ENCODE measurements at regions not wholly inside any gene's neighbourhood (a gene's known extent, or its start where the extent isn't known, plus 50 kb on each side); places are given as distances from the start of the nearest gene placed in this dataset.
A peak's percentile ranks its signal among the peaks of the same experiment; 100 is the strongest.

- no peaks in the 10 kb centered on the region for H3K27me3 ChIP-seq (ENCODE audit: insufficient read depth)
- H3K27ac ChIP-seq (ENCODE audit: low read depth in 2 of 2, low read length in 1 of 2), result peak overlapping the region; percentile 95 to 97
- POLR2A ChIA-PET, result no interaction called here
- H2AFZ ChIP-seq (ENCODE audit: low read depth), result peak overlapping the region; percentile 54; the same call in 1 of the 2 replicates
- H3K4me1 ChIP-seq (ENCODE audit: control insufficient read depth in 1 of 2, insufficient read depth in 2 of 2, low read depth in 1 of 2, low read length in 1 of 2), result peaks cover 5 to 31% of the 10 kb centered on the region in 2 experiments
- 29% methylated on average over 7 of the region's 7 CpGs for WGBS (ENCODE audit: low lambda C conversion rate)
- peaks cover 8 to 13% of the 10 kb centered on the region in 2 experiments for H3K36me3 ChIP-seq (replicated peaks in 1 of 2; ENCODE audit: control insufficient read depth in 1 of 2, insufficient read depth in 2 of 2, low read length in 1 of 2)
- H4K20me1 ChIP-seq (ENCODE audit: insufficient read depth), result no peaks in the 10 kb centered on the region
- H3K9me2 ChIP-seq, result no peaks in the 10 kb centered on the region
- CTCF ChIA-PET, result interaction anchor here (0.6 to 1.2 kb wide), 2 partner anchors 279 to 483 kb away, joined by 3 read pairs; no protein-coding TSS in a partner anchor
- H3K79me2 ChIP-seq (ENCODE audit: insufficient read depth), result peaks cover 41% of the 10 kb centered on the region
- H3K4me2 ChIP-seq, result peak overlapping the region; percentile 82
- no peak for DNase-seq
- H3K9ac ChIP-seq, result peak overlapping the region; percentile 75
- peaks cover 55% of the 10 kb centered on the region for H3F3A ChIP-seq (replicated peaks; ENCODE audit: insufficient read depth)
- no peaks in the 10 kb centered on the region for H3K9me3 ChIP-seq
- peak overlapping the region; percentile 45 to 56; a peak in 3 of 4 replicates for H3K4me3 ChIP-seq (ENCODE audit: low read depth in 2 of 2, low read length in 1 of 2)
- TF ChIP-seq ELF1 (IDR thresholded peaks at IDR 0.05) (no peak), GABPA (IDR thresholded peaks at IDR 0.05; ENCODE audit: low read depth) (peak; percentile 23; the same call in 1 of the 2 replicates), TCF12 (IDR thresholded peaks at IDR 0.05) (peak; percentile 89), FOXM1 (IDR thresholded peaks at IDR 0.05; ENCODE audit: low read depth) (peak; percentile 66), IRF3 (IDR thresholded peaks at IDR 0.05; ENCODE audit: low read depth, low read length) (no peak), TAF1 (IDR thresholded peaks at IDR 0.05; ENCODE audit: borderline replicate concordance, low read depth, low read length) (no peak; the same call in 1 of the 2 replicates), FOSL2 (IDR thresholded peaks at IDR 0.05; ENCODE audit: borderline replicate concordance, low read depth) (peak; percentile 82), RFX5 (IDR thresholded peaks at IDR 0.05; ENCODE audit: low read length) (no peak), SMC3 (IDR thresholded peaks at IDR 0.05; ENCODE audit: low read depth, low read length) (no peak; the same call in 1 of the 2 replicates), NRF1 (IDR thresholded peaks at IDR 0.05; ENCODE audit: low read depth, low read length) (no peak), FOXJ3 (CRISPR knock-in tag; IDR thresholded peaks at IDR 0.05) (no peak), JUND (IDR thresholded peaks at IDR 0.05) (peak; percentile 86), MXI1 (IDR thresholded peaks at IDR 0.05; ENCODE audit: low read depth, low read length) (no peak), RXRA (IDR thresholded peaks at IDR 0.05; ENCODE audit: borderline replicate concordance, low read depth) (no peak), SIN3A (IDR thresholded peaks at IDR 0.05; ENCODE audit: borderline replicate concordance, low read depth, low read length) (0 out of 2 replicates have a peak, but pooled peaks have one; percentile 55), NFIC (IDR thresholded peaks at IDR 0.05; ENCODE audit: borderline replicate concordance) (peak; percentile 72), CHD2 (IDR thresholded peaks at IDR 0.05; ENCODE audit: low read length, partially characterized antibody) (no peak), RAD21 (IDR thresholded peaks at IDR 0.05; ENCODE audit: low read length) (no peak), CTCF (IDR thresholded peaks at IDR 0.05) (no peak)
- TF ChIP-seq, protein P1, sequence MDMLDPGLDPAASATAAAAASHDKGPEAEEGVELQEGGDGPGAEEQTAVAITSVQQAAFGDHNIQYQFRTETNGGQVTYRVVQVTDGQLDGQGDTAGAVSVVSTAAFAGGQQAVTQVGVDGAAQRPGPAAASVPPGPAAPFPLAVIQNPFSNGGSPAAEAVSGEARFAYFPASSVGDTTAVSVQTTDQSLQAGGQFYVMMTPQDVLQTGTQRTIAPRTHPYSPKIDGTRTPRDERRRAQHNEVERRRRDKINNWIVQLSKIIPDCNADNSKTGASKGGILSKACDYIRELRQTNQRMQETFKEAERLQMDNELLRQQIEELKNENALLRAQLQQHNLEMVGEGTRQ (IDR thresholded peaks at IDR 0.05; ENCODE audit: borderline replicate concordance, low read depth, low read length), result no peak
- TF ChIP-seq, protein P2, sequence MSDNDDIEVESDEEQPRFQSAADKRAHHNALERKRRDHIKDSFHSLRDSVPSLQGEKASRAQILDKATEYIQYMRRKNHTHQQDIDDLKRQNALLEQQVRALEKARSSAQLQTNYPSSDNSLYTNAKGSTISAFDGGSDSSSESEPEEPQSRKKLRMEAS (IDR thresholded peaks at IDR 0.05; ENCODE audit: low read depth), result peak; percentile 61; the same call in 1 of the 2 replicates
- TF ChIP-seq, protein P3, sequence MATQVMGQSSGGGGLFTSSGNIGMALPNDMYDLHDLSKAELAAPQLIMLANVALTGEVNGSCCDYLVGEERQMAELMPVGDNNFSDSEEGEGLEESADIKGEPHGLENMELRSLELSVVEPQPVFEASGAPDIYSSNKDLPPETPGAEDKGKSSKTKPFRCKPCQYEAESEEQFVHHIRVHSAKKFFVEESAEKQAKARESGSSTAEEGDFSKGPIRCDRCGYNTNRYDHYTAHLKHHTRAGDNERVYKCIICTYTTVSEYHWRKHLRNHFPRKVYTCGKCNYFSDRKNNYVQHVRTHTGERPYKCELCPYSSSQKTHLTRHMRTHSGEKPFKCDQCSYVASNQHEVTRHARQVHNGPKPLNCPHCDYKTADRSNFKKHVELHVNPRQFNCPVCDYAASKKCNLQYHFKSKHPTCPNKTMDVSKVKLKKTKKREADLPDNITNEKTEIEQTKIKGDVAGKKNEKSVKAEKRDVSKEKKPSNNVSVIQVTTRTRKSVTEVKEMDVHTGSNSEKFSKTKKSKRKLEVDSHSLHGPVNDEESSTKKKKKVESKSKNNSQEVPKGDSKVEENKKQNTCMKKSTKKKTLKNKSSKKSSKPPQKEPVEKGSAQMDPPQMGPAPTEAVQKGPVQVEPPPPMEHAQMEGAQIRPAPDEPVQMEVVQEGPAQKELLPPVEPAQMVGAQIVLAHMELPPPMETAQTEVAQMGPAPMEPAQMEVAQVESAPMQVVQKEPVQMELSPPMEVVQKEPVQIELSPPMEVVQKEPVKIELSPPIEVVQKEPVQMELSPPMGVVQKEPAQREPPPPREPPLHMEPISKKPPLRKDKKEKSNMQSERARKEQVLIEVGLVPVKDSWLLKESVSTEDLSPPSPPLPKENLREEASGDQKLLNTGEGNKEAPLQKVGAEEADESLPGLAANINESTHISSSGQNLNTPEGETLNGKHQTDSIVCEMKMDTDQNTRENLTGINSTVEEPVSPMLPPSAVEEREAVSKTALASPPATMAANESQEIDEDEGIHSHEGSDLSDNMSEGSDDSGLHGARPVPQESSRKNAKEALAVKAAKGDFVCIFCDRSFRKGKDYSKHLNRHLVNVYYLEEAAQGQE (IDR thresholded peaks at IDR 0.05; ENCODE audit: low read depth, low read length), result no peak
- TF ChIP-seq, protein P4, sequence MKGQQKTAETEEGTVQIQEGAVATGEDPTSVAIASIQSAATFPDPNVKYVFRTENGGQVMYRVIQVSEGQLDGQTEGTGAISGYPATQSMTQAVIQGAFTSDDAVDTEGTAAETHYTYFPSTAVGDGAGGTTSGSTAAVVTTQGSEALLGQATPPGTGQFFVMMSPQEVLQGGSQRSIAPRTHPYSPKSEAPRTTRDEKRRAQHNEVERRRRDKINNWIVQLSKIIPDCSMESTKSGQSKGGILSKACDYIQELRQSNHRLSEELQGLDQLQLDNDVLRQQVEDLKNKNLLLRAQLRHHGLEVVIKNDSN (IDR thresholded peaks at IDR 0.05; ENCODE audit: borderline replicate concordance, low read depth), result no peak
Measured at GRCh38 chr6:113375950-113376846, 480.9 kb upstream of the MARCKS start.

Measured in SK-N-SH (cell line).